ENCODE measurements at regions not wholly inside any gene's neighbourhood (a gene's known extent, or its start where the extent isn't known, plus 50 kb on each side); places are given as distances from the start of the nearest gene placed in this dataset.

DNA sequence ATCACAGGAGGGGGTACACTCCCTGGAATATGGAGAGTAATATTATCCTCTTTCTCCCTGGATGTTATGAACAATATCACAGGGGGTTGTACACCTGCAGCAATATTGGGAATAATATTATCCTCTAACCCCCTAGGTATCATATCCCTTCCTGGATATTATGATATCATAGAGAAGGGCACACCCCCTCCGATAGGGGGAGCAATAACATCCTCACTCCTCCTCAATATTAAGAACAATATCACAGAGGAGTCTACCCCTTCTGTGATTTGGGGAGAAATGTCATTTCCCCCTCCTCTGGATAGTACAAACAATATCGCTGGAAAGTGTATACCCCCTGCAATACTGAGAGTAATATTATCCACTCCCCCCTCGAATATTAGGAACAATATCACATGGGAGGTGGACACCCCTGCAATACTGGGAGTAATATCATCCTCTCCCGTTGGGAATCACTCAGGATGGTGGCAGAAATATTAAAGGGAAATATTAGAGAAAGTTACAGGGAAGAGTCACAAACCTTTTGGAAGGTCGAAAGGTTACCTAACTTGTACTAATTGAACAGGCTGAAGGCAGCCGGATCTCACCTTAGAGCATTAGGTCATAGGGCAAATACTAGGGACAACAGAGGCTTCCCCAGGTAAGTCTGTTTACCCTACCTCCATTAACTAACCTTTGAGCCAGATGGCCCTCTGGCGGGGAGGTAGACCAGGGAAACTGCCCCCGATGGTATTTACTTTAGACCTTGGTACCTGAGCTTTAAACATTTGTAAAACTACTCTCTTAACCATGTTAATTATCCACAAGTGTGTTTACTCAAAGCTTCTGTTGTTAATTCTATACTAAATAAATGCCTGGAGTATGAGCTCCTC lies 57.5 kb upstream of the FREM1 start (continued):
- TF ChIP-seq NPAS2 (CRISPR knock-in tag; IDR thresholded peaks at IDR 0.05; ENCODE audit: borderline replicate concordance): no peak
- TF ChIP-seq, protein P1, sequence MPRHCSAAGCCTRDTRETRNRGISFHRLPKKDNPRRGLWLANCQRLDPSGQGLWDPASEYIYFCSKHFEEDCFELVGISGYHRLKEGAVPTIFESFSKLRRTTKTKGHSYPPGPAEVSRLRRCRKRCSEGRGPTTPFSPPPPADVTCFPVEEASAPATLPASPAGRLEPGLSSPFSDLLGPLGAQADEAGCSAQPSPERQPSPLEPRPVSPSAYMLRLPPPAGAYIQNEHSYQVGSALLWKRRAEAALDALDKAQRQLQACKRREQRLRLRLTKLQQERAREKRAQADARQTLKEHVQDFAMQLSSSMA (CRISPR knock-in tag; IDR thresholded peaks at IDR 0.05): no peak
- TF ChIP-seq KLF6 (CRISPR knock-in tag; IDR thresholded peaks at IDR 0.05): no peak
- TF ChIP-seq ZSCAN30 (CRISPR knock-in tag; IDR thresholded peaks at IDR 0.05): no peak
- no peak for TF ChIP-seq KLF9 (CRISPR knock-in tag; IDR thresholded peaks at IDR 0.05; ENCODE audit: low read depth)
- TF ChIP-seq, protein P2, sequence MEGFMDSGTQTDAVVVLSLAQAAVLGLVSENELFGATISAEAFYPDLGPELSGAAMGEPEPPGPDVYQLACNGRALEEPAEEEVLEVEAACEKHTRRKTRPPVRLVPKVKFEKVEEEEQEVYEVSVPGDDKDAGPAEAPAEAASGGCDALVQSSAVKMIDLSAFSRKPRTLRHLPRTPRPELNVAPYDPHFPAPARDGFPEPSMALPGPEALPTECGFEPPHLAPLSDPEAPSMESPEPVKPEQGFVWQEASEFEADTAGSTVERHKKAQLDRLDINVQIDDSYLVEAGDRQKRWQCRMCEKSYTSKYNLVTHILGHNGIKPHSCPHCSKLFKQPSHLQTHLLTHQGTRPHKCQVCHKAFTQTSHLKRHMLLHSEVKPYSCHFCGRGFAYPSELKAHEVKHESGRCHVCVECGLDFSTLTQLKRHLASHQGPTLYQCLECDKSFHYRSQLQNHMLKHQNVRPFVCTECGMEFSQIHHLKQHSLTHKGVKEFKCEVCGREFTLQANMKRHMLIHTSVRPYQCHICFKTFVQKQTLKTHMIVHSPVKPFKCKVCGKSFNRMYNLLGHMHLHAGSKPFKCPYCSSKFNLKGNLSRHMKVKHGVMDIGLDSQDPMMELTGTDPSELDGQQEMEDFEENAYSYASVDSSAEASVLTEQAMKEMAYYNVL (CRISPR knock-in tag; IDR thresholded peaks at IDR 0.05; ENCODE audit: borderline replicate concordance): peak; percentile 28; the same call in 1 of the 2 replicates
- peak; percentile 54; the same call in 1 of the 2 replicates for TF ChIP-seq ELF3 (CRISPR knock-in tag; IDR thresholded peaks at IDR 0.05)
- no peak for TF ChIP-seq TRIM24 (CRISPR knock-in tag; IDR thresholded peaks at IDR 0.05)
- TF ChIP-seq ZC3H13 (CRISPR knock-in tag; IDR thresholded peaks at IDR 0.05): no peak
- no peak for TF ChIP-seq SIN3A (IDR thresholded peaks at IDR 0.05; ENCODE audit: borderline replicate concordance, low read depth, low read length)
- no peak for TF ChIP-seq ZNF589 (CRISPR knock-in tag; conservative IDR thresholded peaks at IDR 0.05)
- no peak for TF ChIP-seq ZNF879 (CRISPR knock-in tag; IDR thresholded peaks at IDR 0.05)
- TF ChIP-seq, protein P3, sequence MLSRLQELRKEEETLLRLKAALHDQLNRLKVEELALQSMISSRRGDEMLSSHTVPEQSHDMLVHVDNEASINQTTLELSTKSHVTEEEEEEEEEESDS (CRISPR knock-in tag; IDR thresholded peaks at IDR 0.05; ENCODE audit: borderline replicate concordance): no peak
- TF ChIP-seq SRY (CRISPR knock-in tag; IDR thresholded peaks at IDR 0.05): no peak; the same call in 1 of the 2 replicates
- no peak for TF ChIP-seq FOXP1 (IDR thresholded peaks at IDR 0.05)
- peak; percentile 83 for TF ChIP-seq FOXP1 (CRISPR knock-in tag; IDR thresholded peaks at IDR 0.05)
- no peak for TF ChIP-seq MYC (CRISPR knock-in tag; IDR thresholded peaks at IDR 0.05; ENCODE audit: borderline replicate concordance)
- 0 out of 2 replicates have a peak, but pooled peaks have one; percentile 43 for TF ChIP-seq MEF2D (CRISPR knock-in tag; IDR thresholded peaks at IDR 0.05)
- no peak for TF ChIP-seq MAFF (IDR thresholded peaks at IDR 0.05; ENCODE audit: low read depth, low read length)
- no peak for TF ChIP-seq SALL2 (CRISPR knock-in tag; IDR thresholded peaks at IDR 0.05)
- TF ChIP-seq FOXK1 (CRISPR knock-in tag; IDR thresholded peaks at IDR 0.05; ENCODE audit: borderline replicate concordance, low read depth): peak; percentile 59
- TF ChIP-seq RBM39 (IDR thresholded peaks at IDR 0.05; ENCODE audit: low read depth, low read length, poor library complexity, severe bottlenecking): no peak
- TF ChIP-seq TBX2 (CRISPR knock-in tag; IDR thresholded peaks at IDR 0.05; ENCODE audit: borderline replicate concordance): peak; percentile 94
- TF ChIP-seq ZNF550 (CRISPR knock-in tag; IDR thresholded peaks at IDR 0.05; ENCODE audit: borderline replicate concordance): no peak
- peak; percentile 72 for TF ChIP-seq HOXA3 (CRISPR knock-in tag; IDR thresholded peaks at IDR 0.05)
- TF ChIP-seq, protein P4, sequence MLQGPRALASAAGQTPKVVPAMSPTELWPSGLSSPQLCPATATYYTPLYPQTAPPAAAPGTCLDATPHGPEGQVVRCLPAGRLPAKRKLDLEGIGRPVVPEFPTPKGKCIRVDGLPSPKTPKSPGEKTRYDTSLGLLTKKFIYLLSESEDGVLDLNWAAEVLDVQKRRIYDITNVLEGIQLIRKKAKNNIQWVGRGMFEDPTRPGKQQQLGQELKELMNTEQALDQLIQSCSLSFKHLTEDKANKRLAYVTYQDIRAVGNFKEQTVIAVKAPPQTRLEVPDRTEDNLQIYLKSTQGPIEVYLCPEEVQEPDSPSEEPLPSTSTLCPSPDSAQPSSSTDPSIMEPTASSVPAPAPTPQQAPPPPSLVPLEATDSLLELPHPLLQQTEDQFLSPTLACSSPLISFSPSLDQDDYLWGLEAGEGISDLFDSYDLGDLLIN (CRISPR knock-in tag; IDR thresholded peaks at IDR 0.05; ENCODE audit: borderline replicate concordance): no peak

All from HepG2 (cell line).